NCI-H748 (cell line): ENCODE measurements at regions not wholly inside any gene's neighbourhood (a gene's known extent, or its start where the extent isn't known, plus 50 kb on each side); places are given as distances from the start of the nearest gene placed in this dataset.
"Not testable (repeated sequence)": the region's sequence is repeated elsewhere in the genome, so short reads cannot be mapped to it uniquely, and the experiment has no call there.

Experiments
- DNase-seq: peaks from one replicate; lab custom pipeline; 2025; ENCODE audit not compliant: unreplicated experiment; lab: John Stamatoyannopoulos, UW

DNA sequence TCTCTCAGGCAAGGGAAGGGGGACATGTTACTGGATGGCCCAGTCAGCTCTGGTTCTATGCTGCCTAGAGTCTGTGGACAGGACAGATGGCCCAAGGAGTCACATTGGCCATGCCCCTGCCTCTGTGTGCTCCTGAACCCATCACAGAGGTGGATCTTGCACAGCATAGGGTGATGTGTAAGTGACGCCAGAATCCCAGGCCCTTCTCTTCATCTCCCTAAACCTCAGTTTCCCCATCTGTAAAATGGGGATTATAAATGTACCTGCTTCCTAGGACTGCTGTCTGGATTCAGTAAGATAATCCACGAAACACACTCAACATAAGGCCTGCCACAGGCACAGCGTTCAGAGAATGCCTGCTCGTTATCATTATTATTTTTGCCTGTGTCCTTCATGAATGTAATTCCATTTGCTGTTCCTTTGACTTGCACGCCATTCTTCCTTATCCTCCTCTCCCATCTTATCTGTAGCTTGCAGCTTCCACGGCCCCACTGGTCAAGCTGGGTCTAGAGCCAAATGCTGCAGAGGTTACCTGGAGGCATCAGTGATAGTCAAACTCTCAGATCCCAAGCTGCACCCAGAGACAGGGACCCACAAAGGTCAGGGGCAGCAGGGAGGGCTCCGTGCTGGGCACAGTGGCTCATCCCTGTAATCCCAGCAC lies 207.0 kb downstream of the MN1 start:
- no peak for DNase-seq

- no peak for DNase-seq
Observed at GRCh38 chr22:27596133-27596870, 205.3 kb downstream of the MN1 start.

DNA sequence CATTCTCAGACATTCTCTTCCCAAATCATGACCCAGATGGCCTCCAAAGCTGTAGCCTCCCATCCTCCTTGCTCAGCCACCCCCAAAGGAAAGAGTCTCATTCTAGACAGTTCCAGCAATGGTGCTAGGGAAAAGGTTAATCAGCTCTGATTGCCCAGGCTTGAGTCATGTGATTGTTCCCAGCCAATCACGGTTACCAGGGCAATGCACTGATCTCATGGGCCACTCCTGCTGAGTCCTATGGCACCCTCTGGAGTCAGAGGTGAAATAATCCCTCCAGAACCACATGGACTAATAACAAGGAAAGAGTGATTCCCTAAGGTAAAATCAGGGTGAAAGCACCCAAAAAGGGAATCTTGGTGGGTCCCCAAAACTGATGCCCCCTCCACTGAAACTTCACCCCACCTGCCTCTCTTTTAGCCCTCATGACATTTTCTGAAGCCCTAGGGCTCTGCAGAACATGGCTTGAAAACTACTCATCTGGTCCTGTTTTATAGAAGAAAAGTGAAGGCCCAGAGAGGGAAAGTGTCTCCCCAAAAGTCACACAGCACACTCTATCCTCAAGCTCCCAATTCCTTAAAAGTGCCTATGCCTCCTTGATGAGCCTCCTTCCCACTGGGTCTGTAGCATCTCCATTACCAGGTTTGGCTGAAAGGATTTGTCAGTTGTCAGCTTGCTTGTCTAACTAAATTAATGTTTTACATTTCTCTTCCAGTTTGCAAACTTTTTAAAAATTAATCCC lies 203.7 kb downstream of the MN1 start:
- peak; percentile 21 for DNase-seq

- no peak for DNase-seq
Observed at GRCh38 chr22:27598792-27599191, 202.8 kb downstream of the MN1 start.

GRCh38 chr22:27601195-27601594 lies 200.4 kb downstream of the MN1 start:
- DNase-seq = no peak

DNA sequence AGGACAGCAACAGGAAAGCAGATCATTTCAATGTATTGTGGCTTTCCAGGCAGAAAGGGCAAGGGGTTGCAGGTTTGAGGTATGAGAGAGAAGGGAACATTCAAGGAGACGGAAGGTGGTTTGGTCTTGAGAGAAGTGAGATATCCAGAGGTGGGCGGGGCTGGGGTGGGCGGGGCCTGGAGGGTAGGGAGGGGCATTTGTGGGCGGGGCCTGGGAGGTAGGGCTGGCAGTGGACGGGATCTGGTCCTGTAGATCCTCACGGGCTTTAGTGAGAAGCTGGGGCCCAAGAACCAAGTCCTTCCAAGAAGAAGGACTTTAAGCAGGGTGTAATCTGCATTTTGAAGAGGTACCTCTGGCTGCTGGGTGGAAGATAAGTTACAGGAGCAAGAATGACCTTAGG lies 199.2 kb downstream of the MN1 start:
- no peak for DNase-seq

DNA sequence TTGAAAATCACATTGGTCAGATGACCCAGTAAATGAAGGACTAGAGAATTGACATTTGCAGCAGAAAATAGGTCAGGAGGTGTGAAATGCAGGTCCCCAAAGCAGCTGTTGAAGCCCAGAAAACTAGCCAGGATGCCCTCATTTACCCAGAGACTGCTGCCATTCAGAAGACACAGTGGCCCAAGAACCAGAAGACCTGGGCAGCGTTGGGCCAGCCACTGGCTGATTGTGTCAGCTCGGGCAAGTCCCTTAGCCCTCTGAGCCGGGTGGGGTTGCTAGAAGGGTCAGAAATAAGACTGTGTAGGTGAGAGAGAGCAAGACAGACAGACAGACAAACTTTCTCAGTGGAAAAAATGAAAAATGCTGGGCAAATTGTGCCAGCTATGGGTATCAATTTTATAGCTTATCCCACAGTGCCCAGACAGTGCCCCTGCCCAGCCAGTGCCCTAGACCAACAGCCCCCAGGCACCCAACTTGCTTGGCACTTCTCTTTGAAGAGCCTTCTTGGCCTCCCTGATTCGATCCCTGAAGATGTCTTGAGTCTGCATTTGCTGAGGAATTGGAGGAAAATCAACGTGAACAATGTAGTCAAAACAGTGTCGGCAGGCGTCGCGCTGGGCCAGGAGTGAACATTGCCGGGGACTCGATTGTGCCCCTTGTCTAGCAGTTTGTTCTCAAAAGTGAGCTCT lies 198.3 kb downstream of the MN1 start:
- no peak for DNase-seq

DNA sequence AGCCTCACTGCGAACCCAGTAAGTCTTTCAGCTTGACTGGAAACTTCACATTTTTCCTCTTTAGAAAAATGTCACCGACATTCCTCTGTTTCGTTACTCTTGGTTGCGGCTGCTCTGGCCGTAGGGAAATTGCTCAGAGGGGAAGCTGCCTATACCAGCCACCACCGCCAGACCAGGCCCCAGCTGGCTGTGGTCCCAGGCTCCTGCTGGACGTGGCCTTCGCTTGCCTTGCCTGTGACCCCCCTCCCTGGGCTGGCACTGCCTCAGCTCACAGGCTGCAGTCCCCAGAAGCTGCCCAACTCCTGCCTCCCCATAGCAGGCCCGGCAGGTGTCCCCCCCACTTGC lies 197.8 kb downstream of the MN1 start:
- no peak for DNase-seq

DNA sequence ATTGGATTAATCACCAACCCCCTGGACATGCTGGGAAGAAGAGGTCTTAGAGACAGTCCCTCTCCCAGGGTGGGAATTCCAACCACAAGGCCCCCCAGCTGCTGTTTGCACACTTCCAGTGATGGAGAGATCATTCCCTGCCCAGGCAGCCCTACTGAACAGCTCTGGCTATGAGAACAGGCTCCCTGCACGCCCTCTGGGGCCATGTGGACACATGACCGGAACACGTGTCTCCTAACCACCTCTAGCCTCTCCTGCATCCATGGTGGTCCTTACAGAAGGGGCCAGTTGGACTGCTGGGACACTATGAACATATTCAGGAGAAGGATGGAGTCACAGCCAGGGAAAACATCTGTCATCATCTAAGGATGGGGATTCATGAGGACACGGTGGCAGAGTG lies 196.2 kb downstream of the MN1 start:
- DNase-seq = no peak

GRCh38 chr22:27607750-27608149 lies 193.8 kb downstream of the MN1 start:
- not testable (repeated sequence) for DNase-seq

DNA sequence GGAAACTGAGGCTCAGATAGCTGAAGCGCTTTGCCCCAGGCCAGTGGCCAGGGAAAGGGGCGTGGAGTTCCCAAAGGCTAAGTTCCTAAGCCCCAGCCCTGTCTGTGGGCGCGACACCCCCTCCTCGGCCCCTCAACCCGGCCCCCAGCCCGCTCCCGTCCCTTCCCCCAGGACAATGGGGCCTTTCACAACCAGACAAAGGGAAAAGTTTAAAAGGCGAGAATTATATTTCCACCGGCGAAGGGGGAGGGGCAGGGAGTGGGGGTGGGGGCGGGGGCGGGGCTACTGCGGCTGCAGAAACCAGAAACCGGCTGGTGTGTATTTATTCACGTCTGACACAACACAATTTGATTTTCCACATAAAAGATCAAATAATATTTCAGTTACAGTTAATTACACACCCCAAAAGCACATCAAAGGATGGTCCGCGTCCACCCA lies 192.1 kb downstream of the MN1 start:
- peak; percentile 5 for DNase-seq

DNA sequence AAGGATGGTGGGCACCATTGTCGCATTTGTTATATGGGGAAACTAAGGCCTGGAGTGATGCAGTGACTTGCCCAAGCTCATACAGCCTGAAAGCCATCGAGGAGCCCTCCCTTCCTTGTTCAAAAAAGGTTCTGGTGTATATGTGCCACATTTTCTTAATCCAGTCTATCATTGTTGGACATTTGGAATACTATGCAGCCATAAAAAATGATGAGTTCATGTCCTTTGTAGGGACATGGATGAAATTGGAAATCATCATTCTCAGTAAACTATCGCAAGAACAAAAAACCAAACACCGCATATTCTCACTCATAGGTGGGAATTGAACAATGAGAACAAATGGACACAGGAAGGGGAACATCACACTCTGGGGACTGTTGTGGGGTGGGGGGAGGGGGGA lies 191.4 kb downstream of the MN1 start:
- not testable (repeated sequence) for DNase-seq

DNA sequence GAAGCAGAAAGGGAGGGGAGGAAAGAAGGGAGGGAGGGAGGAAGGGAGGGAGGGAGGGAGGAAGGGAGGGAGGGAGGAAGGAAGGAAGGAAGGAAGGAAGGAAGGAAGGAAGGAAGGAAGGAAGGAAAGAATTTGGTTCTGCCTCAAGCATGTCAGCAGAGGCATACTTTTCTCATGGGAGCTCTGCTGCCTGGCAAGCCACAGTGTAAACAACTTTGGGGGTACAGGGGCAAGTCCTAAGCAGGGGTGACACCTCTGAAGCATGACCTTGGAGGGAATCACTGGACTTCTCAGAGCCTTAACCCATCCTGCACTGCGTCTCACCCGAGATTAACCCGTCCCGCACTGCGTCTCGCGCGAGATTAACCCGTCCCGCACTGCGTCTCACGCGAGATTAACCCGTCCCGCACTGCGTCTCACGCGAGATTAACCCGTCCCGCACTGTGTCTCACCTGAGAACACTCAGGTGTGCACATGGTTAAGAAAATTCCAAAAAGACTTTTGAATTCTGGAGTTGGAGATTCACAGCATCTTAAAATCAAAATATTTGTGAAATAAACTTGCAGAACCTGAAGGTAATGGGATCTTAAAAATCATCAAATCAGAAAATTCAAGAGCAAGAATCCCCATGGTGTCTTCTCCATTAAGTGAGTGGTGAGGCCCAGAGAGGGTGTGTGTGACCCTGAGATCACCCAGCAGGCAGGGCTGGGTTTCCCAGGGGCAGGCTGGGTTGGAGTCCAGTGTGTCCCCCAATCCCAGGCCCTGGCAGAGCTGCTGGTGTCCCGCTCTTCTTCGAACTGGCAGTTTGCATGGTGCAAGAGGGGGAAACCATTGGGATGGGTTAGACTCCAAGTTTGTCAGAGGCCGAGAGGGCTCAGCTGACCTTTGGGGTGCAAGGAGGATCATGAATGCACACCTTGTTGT lies 190.4 kb downstream of the MN1 start:
- DNase-seq = no peak

DNA sequence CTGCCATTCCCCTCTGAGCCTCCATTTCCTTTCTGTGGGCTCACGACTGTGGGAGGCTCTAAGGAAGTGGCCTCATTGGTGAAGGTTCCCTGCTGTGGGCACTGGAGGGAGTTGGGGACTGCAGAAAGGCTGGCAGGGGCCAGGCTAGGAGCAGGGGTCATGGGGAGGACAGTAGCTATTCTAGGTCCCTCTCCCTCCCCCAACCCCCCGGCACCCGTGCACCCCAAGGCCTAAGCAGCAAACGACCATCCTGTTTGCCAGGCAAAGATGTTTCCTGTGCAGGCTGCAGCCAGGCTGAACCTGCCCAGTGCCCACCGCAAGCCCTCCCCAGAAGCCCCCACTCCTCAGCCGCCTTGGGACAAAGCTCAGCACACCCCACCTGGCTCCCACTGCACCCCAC lies 189.4 kb downstream of the MN1 start:
- DNase-seq = no peak

- DNase-seq = no peak
Observed at GRCh38 chr22:27613099-27614005, 188.2 kb downstream of the MN1 start.

- DNase-seq = peak; percentile 11
Observed at GRCh38 chr22:27614006-27614649, 187.4 kb downstream of the MN1 start.

GRCh38 chr22:27614650-27615007 lies 186.9 kb downstream of the MN1 start:
- DNase-seq = no peak

DNA sequence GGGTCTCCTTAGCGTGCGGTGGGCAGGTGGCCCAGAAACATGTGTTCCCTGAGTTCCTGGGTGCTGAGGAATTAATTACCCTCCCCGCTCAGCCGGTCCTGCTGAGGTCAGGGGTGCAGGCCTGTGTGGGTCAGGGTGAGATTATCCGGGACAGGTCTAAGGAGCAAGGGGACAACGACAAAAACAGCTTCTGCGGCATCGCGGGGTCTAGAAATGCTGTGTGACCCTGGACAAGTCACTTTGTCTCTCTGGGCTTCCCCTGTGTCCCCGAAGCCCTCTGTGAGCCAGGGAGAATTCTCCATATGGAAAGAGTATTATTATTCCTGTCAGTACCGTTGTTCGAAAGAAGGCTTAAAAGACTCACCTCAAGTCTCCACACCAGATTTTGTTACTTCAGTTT lies 186.1 kb downstream of the MN1 start:
- DNase-seq = no peak

GRCh38 chr22:27616033-27616432 lies 185.5 kb downstream of the MN1 start:
- peak; percentile 6 for DNase-seq
